22Rv1 (cell line): ENCODE measurements at regions not wholly inside any gene's neighbourhood (a gene's known extent, or its start where the extent isn't known, plus 50 kb on each side); places are given as distances from the start of the nearest gene placed in this dataset.
"Not testable (repeated sequence)": the region's sequence is repeated elsewhere in the genome, so short reads cannot be mapped to it uniquely, and the experiment has no call there.

ENCODE experiments used
- H3K27ac ChIP-seq: fragments of 450-650 bp; 2 replicates; pipeline ENCODE4 v1.5.1; 2017
- CTCF ChIP-seq: fragments of 450-650 bp; IDR thresholded peaks from 2 replicates; pipeline ENCODE4 v1.5.1; 2017; ENCODE audit warnings: mild to moderate bottlenecking
- ZFX ChIP-seq: fragments of 450-650 bp; IDR thresholded peaks from 2 replicates; pipeline ENCODE4 v1.6.1; 2017; ENCODE audit warnings: antibody characterized with exemption, borderline replicate concordance

- no peak for TF ChIP-seq CTCF
- no peak for TF ChIP-seq ZFX
- no peak overlapping the region for H3K27ac ChIP-seq
Measured at GRCh38 chr1:172935062-172935592, 115.6 kb downstream of the TNFSF18 start.

GRCh38 chr1:172936088-172936645 is 114.6 kb downstream of the TNFSF18 start:
- TF ChIP-seq ZFX (no peak), CTCF (no peak)
- no peak overlapping the region for H3K27ac ChIP-seq

GRCh38 chr1:172938681-172939080 is 112.1 kb downstream of the TNFSF18 start:
- H3K27ac ChIP-seq = no peak overlapping the region
- TF ChIP-seq ZFX (no peak), CTCF (no peak)

GRCh38 chr1:172939475-172939874 is 111.3 kb downstream of the TNFSF18 start:
- no peak overlapping the region for H3K27ac ChIP-seq
- TF ChIP-seq ZFX (no peak), CTCF (no peak)

GRCh38 chr1:172940174-172940855 is 110.4 kb downstream of the TNFSF18 start:
- no peak overlapping the region for H3K27ac ChIP-seq
- no peak for TF ChIP-seq CTCF
- no peak for TF ChIP-seq ZFX

- TF ChIP-seq CTCF (no peak), ZFX (no peak)
- H3K27ac ChIP-seq = no peak overlapping the region
Measured at GRCh38 chr1:172941471-172941870, 109.3 kb downstream of the TNFSF18 start.

- H3K27ac ChIP-seq = no peak overlapping the region
- TF ChIP-seq CTCF (no peak), ZFX (no peak)
Measured at GRCh38 chr1:172941945-172942344, 108.8 kb downstream of the TNFSF18 start.

- H3K27ac ChIP-seq = not testable (repeated sequence)
Measured at GRCh38 chr1:172943138-172943537, 107.6 kb downstream of the TNFSF18 start.
